ENCODE measurements at regions not wholly inside any gene's neighbourhood (a gene's known extent, or its start where the extent isn't known, plus 50 kb on each side); places are given as distances from the start of the nearest gene placed in this dataset.

- no peak overlapping the region for H3K4me3 ChIP-seq (ENCODE audit: low read depth, low read length)
- TF ChIP-seq CTCF (conservative IDR thresholded peaks at IDR 0.05; ENCODE audit: low read depth, low read length) = no peak
- no peak for DNase-seq (ENCODE audit: low read depth)
These were observed 262.6 kb upstream of the RXFP2 start for GRCh38 chr13:31476753-31477152.

- TF ChIP-seq CTCF (conservative IDR thresholded peaks at IDR 0.05; ENCODE audit: low read depth, low read length) = no peak
- no peak for DNase-seq (ENCODE audit: low read depth)
- no peak overlapping the region for H3K4me3 ChIP-seq (ENCODE audit: low read depth, low read length)
These were observed 261.4 kb upstream of the RXFP2 start for GRCh38 chr13:31477961-31478360.

GRCh38 chr13:31485183-31485582, 254.1 kb upstream of the RXFP2 start:
- DNase-seq (ENCODE audit: low read depth) = no peak
- H3K4me3 ChIP-seq (ENCODE audit: low read depth, low read length) = no peak overlapping the region
- TF ChIP-seq CTCF (conservative IDR thresholded peaks at IDR 0.05; ENCODE audit: low read depth, low read length) = no peak

GRCh38 chr13:31485651-31486051, 253.7 kb upstream of the RXFP2 start:
- DNase-seq (ENCODE audit: low read depth) = no peak
- no peak for TF ChIP-seq CTCF (conservative IDR thresholded peaks at IDR 0.05; ENCODE audit: low read depth, low read length)
- H3K4me3 ChIP-seq (ENCODE audit: low read depth, low read length) = no peak overlapping the region

- DNase-seq (ENCODE audit: low read depth) = no peak
- no peak for TF ChIP-seq CTCF (conservative IDR thresholded peaks at IDR 0.05; ENCODE audit: low read depth, low read length)
- no peak overlapping the region for H3K4me3 ChIP-seq (ENCODE audit: low read depth, low read length)
These were observed 244.0 kb upstream of the RXFP2 start for GRCh38 chr13:31495336-31495735.

- no peak for DNase-seq (ENCODE audit: low read depth)
- TF ChIP-seq CTCF (conservative IDR thresholded peaks at IDR 0.05; ENCODE audit: low read depth, low read length) = no peak
- H3K4me3 ChIP-seq (ENCODE audit: low read depth, low read length) = no peak overlapping the region
These were observed 240.1 kb upstream of the RXFP2 start for GRCh38 chr13:31499274-31499673.

GRCh38 chr13:31503626-31504025, 235.7 kb upstream of the RXFP2 start:
- DNase-seq (ENCODE audit: low read depth) = no peak
- TF ChIP-seq CTCF (conservative IDR thresholded peaks at IDR 0.05; ENCODE audit: low read depth, low read length) = no peak
- H3K4me3 ChIP-seq (ENCODE audit: low read depth, low read length) = no peak overlapping the region

Data from epithelial cell of proximal tubule (primary cell).